ENCODE measurements at regions not wholly inside any gene's neighbourhood (a gene's known extent, or its start where the extent isn't known, plus 50 kb on each side); places are given as distances from the start of the nearest gene placed in this dataset.

DNA sequence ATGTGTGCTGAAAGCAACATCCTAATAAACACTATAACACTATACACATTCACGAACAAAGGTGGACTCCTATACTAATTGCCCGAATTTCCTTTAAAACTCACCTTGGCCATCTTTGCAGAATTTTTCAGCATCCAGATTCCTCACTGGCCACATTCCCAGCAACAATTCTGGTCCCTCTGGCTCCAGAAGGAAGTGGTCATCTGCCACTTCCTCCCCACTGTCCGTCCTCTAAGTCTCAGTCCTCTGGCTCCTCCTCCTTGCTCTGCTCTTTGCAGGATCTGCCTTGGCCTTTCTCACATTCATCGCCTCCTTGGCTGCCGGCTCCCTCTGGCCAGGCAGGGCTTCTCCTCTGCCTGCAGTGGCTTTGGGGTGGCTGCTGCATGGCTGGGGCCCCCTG is 426.0 kb downstream of the FUT8 start:
- H3K4me2 ChIP-seq = no peak overlapping the region
- no peaks in the 10 kb centered on the region for H3K79me2 ChIP-seq (ENCODE audit: insufficient read depth, low read depth)
- no peak overlapping the region for H3K4me3 ChIP-seq (IDR thresholded peaks at IDR 0.05; ENCODE audit: insufficient read depth, low read depth, low read length)
- H2AFZ ChIP-seq (ENCODE audit: low read depth) = no peak overlapping the region
- H3K9ac ChIP-seq = no peak overlapping the region
- TF ChIP-seq, protein P1, sequence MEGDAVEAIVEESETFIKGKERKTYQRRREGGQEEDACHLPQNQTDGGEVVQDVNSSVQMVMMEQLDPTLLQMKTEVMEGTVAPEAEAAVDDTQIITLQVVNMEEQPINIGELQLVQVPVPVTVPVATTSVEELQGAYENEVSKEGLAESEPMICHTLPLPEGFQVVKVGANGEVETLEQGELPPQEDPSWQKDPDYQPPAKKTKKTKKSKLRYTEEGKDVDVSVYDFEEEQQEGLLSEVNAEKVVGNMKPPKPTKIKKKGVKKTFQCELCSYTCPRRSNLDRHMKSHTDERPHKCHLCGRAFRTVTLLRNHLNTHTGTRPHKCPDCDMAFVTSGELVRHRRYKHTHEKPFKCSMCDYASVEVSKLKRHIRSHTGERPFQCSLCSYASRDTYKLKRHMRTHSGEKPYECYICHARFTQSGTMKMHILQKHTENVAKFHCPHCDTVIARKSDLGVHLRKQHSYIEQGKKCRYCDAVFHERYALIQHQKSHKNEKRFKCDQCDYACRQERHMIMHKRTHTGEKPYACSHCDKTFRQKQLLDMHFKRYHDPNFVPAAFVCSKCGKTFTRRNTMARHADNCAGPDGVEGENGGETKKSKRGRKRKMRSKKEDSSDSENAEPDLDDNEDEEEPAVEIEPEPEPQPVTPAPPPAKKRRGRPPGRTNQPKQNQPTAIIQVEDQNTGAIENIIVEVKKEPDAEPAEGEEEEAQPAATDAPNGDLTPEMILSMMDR (conservative IDR thresholded peaks at IDR 0.05; ENCODE audit: low read depth, low read length) = no peak
- no peaks in the 10 kb centered on the region for H4K20me1 ChIP-seq (ENCODE audit: insufficient read depth)
- H3K27me3 ChIP-seq (ENCODE audit: insufficient read depth, low read depth) = no peaks in the 10 kb centered on the region
- no peak overlapping the region for H3K27ac ChIP-seq
- no peaks in the 10 kb centered on the region for H3K36me3 ChIP-seq (ENCODE audit: insufficient read depth)
- no peaks in the 10 kb centered on the region for H3K4me1 ChIP-seq (ENCODE audit: low read depth, poor library complexity, severe bottlenecking)

DNA sequence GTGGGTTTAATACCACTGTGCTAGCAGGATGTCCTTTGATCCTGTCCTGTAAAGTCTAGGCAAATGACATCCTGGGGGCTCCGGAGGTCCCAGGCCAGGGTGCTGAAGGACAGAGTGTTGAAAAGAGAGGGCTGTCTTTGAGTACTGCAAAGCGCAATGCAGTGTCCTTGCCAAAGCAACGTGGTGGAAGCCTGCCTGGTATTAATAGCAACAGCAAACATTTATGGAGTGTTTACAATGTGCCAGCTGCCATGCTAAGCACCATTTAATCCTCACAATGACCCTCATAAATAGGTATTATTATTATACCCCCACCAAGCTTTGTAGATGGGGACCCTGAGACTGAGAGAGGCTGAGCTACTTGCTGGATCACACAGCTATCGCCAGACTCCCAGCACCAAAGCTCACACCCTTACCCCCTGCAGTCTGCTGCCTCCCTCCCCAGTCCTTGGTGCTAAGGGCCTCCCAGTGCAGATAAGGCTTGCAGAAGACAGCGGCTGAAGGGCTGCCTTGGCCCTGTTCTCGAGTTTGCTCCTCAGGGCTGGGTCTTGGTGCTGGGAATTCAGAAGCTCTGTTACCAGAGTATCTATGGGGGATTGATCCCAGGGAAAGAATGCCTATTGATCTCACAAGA is 427.7 kb downstream of the FUT8 start:
- no peaks in the 10 kb centered on the region for H4K20me1 ChIP-seq (ENCODE audit: insufficient read depth)
- H3K27ac ChIP-seq = no peak overlapping the region
- no peaks in the 10 kb centered on the region for H3K36me3 ChIP-seq (ENCODE audit: insufficient read depth)
- H3K4me1 ChIP-seq (ENCODE audit: low read depth, poor library complexity, severe bottlenecking) = no peaks in the 10 kb centered on the region
- no peak overlapping the region for H3K4me2 ChIP-seq
- H3K4me3 ChIP-seq (IDR thresholded peaks at IDR 0.05; ENCODE audit: insufficient read depth, low read depth, low read length) = no peak overlapping the region
- TF ChIP-seq, protein P1 (conservative IDR thresholded peaks at IDR 0.05; ENCODE audit: low read depth, low read length) = no peak
- H2AFZ ChIP-seq (ENCODE audit: low read depth) = no peak overlapping the region
- H3K79me2 ChIP-seq (ENCODE audit: insufficient read depth, low read depth) = no peaks in the 10 kb centered on the region
- H3K9ac ChIP-seq = no peak overlapping the region
- H3K27me3 ChIP-seq (ENCODE audit: insufficient read depth, low read depth) = no peaks in the 10 kb centered on the region

GRCh38 chr14:65840786-65841185 is 428.3 kb downstream of the FUT8 start:
- TF ChIP-seq, protein P1 (conservative IDR thresholded peaks at IDR 0.05; ENCODE audit: low read depth, low read length) = no peak
- H3K4me1 ChIP-seq (ENCODE audit: low read depth, poor library complexity, severe bottlenecking) = no peaks in the 10 kb centered on the region
- H3K4me3 ChIP-seq (IDR thresholded peaks at IDR 0.05; ENCODE audit: insufficient read depth, low read depth, low read length) = no peak overlapping the region
- no peak overlapping the region for H3K27ac ChIP-seq
- H3K36me3 ChIP-seq (ENCODE audit: insufficient read depth) = no peaks in the 10 kb centered on the region
- H3K27me3 ChIP-seq (ENCODE audit: insufficient read depth, low read depth) = no peaks in the 10 kb centered on the region
- H4K20me1 ChIP-seq (ENCODE audit: insufficient read depth) = no peaks in the 10 kb centered on the region
- H3K79me2 ChIP-seq (ENCODE audit: insufficient read depth, low read depth) = no peaks in the 10 kb centered on the region
- no peak overlapping the region for H2AFZ ChIP-seq (ENCODE audit: low read depth)
- H3K9ac ChIP-seq = no peak overlapping the region
- H3K4me2 ChIP-seq = no peak overlapping the region

DNA sequence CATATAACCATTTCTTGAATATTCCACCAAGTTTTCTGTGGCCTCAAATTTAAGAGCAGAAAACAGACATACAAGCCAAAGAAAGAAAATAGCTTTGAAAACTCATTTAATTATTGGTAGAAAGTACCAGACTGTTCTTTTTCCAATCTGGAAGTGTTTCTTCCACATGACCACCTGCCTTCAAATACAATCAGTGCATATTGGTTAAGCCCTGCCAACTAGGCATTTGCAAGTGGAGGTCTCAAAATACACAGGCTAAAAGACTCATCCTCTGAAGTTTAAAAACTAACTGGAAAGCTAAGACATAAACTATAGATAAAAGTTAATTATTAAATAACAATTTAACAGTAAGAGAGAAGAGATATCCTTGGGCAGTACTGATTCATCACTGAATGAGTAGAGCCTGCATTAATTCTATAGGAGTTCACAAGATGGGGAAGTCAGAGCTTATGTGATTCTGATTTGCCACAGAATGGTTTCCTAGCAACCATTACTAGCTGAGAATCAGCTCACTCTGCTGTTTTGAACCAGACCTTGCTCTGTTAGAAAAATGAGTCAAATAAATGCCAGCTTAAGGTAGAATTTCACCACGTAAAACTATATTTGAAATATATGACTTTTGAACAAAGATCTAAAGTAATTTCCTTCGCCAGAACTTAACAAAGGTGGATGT is 433.8 kb downstream of the FUT8 start:
- no peak overlapping the region for H3K9ac ChIP-seq
- no peak overlapping the region for H3K4me3 ChIP-seq (IDR thresholded peaks at IDR 0.05; ENCODE audit: insufficient read depth, low read depth, low read length)
- no peak overlapping the region for H2AFZ ChIP-seq (ENCODE audit: low read depth)
- no peak overlapping the region for H3K4me2 ChIP-seq
- H3K27me3 ChIP-seq (ENCODE audit: insufficient read depth, low read depth) = no peaks in the 10 kb centered on the region
- H3K4me1 ChIP-seq (ENCODE audit: low read depth, poor library complexity, severe bottlenecking) = no peaks in the 10 kb centered on the region
- no peaks in the 10 kb centered on the region for H4K20me1 ChIP-seq (ENCODE audit: insufficient read depth)
- H3K27ac ChIP-seq = no peak overlapping the region
- H3K36me3 ChIP-seq (ENCODE audit: insufficient read depth) = no peaks in the 10 kb centered on the region
- H3K79me2 ChIP-seq (ENCODE audit: insufficient read depth, low read depth) = no peaks in the 10 kb centered on the region
- TF ChIP-seq, protein P1 (conservative IDR thresholded peaks at IDR 0.05; ENCODE audit: low read depth, low read length) = no peak

All from KMS-11 (cell line).